HG03521 (cell line): ENCODE measurements at regions not wholly inside any gene's neighbourhood (a gene's known extent, or its start where the extent isn't known, plus 50 kb on each side); places are given as distances from the start of the nearest gene placed in this dataset.

Experiments
- ATAC-seq: cut with Tn5 transposase; IDR thresholded peaks from one replicate; pipeline ENCODE4 v1.9.1; 2021; ENCODE audit warnings: mild to moderate bottlenecking, moderate library complexity; ENCODE audit not compliant: unreplicated experiment

DNA sequence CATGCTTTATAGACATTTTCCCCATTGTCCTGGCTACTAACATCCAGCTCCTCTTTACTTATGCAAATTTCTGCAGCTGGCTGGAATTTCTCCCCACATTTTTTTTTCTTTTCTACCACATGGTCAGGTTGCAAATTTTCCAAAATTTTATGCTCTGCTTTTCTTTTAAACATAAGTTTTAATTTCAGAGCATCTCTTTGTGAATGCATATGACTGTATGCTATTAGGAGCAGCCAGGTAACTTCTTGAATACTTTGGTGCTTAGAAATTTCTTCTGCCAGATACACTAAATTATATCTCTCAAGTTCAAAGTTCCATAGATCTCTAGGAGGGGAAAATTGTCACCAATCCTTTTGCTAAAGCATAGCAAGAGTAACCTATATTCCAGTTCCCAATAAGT is 365.9 kb downstream of the LRFN5 start:
- ATAC-seq: no peak

DNA sequence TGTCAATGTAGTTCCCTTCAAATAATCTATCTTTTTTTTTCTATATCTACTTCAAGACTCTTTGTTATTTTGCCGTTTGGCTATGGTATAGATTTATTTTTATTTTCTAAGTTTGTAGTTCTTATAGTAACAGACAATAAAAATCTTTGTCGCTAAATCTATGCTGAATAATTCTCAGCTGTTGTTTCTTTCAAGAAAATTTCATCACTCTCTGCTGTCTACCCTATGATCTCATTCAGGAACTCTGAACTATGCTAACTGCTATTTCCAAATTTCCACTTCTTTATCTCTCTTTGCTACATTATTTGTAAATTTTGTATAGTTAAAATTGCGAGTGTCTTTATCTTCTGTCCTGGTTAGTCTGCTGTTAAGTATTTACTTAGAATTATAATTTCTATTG is 353.6 kb downstream of the LRFN5 start:
- ATAC-seq: no peak

- ATAC-seq: no peak
Measured at GRCh38 chr14:41957459-41957858, 350.8 kb downstream of the LRFN5 start.
